8988T (cell line): ENCODE measurements at regions not wholly inside any gene's neighbourhood (a gene's known extent, or its start where the extent isn't known, plus 50 kb on each side); places are given as distances from the start of the nearest gene placed in this dataset.

ENCODE experiments used
- DNase-seq: peaks from one replicate; pipeline ENCODE4 v3.0.0; 2011

GRCh38 chr10:78639629-78640028 lies 429.1 kb upstream of the ZMIZ1 start:
- no peak for DNase-seq

- DNase-seq: no peak
Observed at GRCh38 chr10:78640796-78641636, 427.8 kb upstream of the ZMIZ1 start.

DNA sequence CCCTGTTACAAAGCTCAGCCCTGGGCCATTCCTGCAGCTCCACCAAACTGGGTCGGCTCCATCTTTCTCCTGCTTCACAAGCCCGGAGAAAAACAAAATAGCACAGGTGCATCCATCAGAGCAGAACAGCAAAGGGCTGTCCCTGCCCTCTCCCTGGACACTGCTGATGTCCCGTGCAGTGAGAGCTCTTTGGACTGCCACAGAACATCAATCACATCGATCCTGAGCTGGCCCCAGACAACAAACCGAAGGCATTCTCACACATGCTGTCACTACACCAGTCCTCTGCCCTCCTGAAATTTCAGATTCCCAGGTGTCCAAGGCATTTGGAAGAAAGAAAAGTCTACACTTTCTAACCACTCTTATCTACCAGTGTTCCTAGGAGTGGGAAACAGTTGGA lies 427.1 kb upstream of the ZMIZ1 start:
- no peak for DNase-seq

DNA sequence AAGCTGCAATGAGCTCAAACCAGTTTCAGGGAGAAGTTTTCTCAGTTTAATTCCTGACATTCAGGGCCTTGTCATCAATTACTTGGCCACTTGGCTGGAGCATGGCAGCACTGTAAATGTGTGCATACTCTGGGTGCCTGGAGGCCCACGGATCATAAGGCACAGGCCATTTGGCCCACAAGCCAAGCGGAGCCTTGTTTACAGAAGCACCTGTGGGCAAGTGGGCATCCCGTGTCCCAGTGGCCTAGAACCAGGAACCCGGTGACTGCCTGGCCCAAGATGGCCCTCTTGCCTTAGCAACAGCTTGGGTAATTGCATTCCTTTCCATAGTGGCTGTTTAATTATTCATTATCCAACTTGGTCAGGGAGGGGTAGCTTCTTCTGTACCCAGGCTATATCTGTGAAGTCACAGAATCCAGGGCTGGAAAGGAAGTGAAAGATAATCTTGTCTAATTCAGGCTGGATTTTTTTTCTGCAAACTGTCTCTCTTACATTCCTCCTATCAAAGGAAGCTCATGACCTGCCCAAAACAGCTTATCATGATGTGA lies 426.4 kb upstream of the ZMIZ1 start:
- DNase-seq: no peak

DNA sequence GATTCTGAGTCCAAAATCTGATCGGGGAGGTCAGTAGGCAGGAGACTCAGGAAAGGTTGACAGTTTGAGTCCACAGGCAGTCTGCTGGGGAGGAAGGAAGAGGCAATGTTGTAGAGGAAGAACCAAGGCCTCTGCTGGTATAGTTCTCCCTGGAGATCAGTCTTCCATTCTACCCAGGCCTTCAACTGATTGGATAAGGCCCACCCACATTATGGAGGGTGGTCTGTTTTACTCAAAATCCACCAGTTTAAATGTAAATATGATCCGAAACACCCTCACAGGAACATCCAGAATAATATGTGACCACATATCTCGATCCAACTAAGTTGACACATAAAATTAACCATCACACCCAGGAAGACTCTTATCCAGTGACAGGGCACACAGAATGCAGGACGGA lies 425.3 kb upstream of the ZMIZ1 start:
- no peak for DNase-seq

DNA sequence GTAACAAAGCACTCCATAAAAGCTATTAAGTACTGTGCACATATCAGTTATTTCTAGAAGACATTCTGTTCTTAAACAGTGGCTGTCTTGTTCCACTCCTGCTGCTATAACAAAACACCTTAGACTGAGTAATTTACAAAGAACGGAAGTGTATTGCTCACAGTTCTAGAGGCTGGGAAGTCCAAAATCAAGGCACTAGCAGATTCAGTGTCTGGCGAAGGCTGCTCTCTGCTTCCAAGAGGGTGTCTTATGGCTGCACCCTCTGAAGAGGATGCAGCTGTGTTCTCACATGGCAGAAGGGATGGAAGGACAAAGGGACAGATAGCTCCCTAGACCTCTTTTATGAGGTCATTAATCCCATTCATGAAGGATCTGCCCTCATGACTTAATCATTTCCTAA lies 424.2 kb upstream of the ZMIZ1 start:
- DNase-seq: no peak

GRCh38 chr10:78645169-78645686 lies 423.5 kb upstream of the ZMIZ1 start:
- no peak for DNase-seq

- DNase-seq: no peak
Observed at GRCh38 chr10:78645975-78646374, 422.8 kb upstream of the ZMIZ1 start.

GRCh38 chr10:78648256-78648860 lies 420.4 kb upstream of the ZMIZ1 start:
- DNase-seq: no peak

DNA sequence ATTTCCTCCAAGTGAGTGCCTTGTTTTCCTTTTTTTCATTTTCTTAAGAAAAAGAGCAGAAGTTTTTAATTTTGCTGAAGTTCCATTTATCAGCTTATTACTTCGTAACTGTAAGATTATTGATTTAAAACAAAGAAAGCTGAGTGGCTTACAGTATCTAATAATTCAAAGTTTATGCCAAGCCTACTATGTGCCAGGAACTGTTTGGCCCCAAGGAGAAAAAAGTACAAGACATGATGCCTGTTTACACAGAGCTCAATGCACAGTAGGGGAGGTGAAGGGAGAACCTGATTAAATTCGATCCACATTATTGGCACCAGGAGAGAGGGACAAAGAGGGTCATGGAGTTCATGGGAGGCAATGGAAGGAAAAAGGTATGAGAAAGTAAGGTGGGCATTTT lies 419.3 kb upstream of the ZMIZ1 start:
- DNase-seq: no peak

GRCh38 chr10:78650122-78650521 lies 418.6 kb upstream of the ZMIZ1 start:
- DNase-seq: no peak

DNA sequence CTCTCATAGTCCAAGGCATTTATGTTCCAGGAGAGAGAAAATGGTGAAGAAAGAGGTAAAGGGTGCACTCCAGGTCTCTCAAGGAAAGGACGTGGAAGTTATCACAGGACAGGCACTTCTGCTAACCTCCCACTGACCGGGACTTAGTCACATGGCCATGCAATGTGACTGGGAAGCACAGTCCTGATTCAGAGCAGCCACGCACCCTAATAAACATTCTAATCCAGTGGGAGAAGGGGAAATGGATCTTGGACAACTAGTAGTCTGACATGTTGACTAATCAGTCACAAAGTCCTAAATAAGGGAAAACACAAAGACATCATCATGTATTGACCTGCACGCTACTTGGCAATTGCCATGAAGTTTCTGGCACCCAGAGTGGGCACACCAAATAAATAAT lies 417.5 kb upstream of the ZMIZ1 start:
- DNase-seq: no peak

DNA sequence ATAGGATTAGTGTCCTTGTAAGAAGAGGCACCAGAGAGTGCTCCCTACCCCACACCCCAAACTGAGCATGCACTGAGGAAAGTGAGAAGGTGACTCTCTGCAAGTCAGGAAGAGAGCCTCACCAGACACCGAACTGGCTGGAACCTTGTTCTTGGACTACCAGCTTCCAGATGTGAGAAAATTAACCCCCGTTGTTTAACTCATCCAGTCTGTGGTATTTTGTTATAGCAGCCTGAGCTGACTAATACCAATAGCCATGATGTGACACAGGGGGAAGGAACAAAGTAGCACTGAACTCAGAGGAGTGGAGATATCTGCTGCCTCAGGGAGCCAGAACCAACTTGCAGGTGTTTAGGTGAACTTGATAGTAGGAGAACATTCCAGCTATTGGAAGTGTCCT lies 415.2 kb upstream of the ZMIZ1 start:
- DNase-seq: no peak

GRCh38 chr10:78654047-78654590 lies 414.6 kb upstream of the ZMIZ1 start:
- no peak for DNase-seq

DNA sequence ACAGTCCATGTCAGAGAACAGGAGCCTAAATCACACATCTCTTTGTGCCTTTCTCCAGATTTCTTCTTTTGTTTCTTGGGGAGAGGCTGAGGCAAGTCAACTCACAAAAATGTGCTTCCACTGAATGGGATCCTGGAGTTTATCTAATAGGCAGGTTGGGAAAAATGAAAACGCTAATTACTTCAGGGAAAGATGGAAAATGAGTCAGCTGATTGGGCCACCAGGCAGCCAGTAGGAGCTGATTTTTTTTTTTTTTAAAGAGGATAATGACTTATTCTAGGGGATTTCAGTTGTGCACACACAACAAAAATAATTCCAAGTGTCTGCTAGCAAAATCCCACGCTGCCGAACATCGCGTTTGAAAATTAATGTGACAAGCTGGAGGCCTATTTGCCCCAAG lies 412.8 kb upstream of the ZMIZ1 start:
- no peak for DNase-seq

DNA sequence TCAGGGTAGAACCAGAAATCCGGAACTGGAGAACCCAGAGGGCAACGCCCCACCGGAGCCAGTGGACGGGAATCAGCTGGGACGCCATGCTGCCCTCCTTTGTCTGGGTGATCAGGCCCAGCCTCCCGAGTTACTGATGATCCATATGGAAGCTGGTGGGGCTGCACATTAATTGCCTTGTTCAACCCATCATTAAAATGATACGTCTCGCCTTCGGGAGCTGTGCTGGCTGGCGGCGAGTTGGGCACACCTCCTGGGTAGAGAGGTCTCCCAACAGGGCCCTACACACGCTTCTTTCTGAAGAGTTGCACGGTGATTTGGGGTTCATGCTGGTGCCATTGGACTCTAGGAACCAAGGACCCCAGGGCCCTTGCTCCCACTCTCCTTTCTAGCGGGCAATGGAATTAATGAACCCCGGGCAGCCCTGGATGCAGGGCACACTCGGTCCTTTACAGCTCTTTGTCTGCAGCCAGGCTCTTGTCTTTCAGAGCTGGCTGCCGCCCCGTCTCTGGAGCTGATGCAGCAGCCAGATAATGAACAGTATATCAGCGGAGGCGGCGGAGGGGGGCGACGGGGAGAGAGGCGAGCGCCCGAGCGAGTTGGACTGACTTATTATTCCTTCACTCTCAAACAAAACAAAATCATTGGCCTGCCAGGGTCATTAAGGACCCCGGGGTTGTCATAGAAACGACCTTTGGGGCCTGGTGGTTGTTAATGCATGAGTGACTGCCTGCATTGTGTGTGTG lies 412.2 kb upstream of the ZMIZ1 start:
- DNase-seq: no peak

- peak; percentile 55 for DNase-seq
Observed at GRCh38 chr10:78657163-78657861, 411.5 kb upstream of the ZMIZ1 start.

DNA sequence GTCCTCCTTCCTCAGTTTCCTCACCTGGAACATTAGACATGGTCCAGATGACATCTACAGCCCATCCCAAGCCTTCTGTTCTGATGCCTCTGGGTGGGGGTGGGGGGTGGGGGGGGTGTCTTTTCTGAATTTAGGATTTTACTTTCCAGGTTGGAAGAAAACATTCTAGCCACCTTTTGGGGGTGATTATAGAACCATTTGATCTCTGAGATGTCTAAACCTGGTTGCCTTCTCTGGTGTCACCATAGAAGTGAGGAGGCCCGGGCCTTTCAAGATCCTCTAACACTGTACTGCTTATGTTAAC lies 411.0 kb upstream of the ZMIZ1 start:
- DNase-seq: no peak

GRCh38 chr10:78658645-78659597 lies 409.8 kb upstream of the ZMIZ1 start:
- DNase-seq: no peak

DNA sequence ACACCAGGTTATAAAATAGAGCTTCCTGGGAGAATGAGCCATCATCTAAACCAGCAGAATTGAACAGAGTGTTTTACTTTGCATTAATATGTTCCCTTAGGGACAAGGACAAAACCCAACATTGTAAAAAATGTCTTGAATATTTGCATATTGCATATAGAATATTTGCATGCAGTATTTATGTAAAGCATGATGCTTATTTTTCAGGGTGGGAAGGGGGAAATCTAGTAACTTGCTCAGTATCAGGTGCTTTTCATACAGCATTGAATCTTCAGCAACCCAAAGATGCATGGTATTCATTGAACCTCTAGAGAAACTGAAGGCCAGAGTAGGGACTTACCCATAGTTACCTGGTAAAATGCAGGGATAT lies 409.2 kb upstream of the ZMIZ1 start:
- no peak for DNase-seq

GRCh38 chr10:78660446-78661106 lies 408.2 kb upstream of the ZMIZ1 start:
- no peak for DNase-seq
